Epithelial cell of proximal tubule (primary cell): ENCODE measurements at regions not wholly inside any gene's neighbourhood (a gene's known extent, or its start where the extent isn't known, plus 50 kb on each side); places are given as distances from the start of the nearest gene placed in this dataset.
"Not testable (repeated sequence)": the region's sequence is repeated elsewhere in the genome, so short reads cannot be mapped to it uniquely, and the experiment has no call there.

Experiments
- DNase-seq: peaks from one replicate; pipeline ENCODE4 v3.0.0-alpha.2; 2011; ENCODE audit warnings: low read depth
- H3K4me3 ChIP-seq: 2 replicates; pipeline ENCODE4 v1.5.1; 2011; ENCODE audit warnings: low read depth, mild to moderate bottlenecking, low read length
- TF ChIP-seq, protein P1 (sequence below): conservative IDR thresholded peaks from 2 replicates; pipeline ENCODE4 v1.5.1; 2012; ENCODE audit warnings: low read depth, mild to moderate bottlenecking, low read length

DNA sequence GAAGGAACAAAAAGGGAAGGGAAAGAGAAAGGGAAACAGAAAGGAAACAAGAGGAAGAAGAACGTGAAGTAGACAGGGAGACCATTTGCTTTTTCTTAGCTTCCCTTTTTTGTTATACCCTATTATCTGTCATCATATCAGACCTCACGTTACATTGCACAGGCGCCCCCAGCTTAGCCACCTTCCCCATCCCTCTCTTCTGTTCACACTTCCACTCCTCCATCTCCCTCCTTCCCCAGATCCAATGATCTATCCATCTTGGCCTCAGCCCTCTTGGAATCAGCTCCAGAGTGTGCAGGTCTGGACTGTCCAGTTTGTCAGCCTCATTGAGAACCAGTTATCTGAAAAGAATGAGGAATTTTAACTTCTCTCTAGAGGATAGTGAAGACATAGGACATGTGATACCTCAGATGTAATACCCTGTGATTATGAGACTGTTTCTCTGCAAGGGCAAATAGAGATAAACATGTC lies 101.1 kb upstream of the ERRFI1 start:
- no peak overlapping the region for H3K4me3 ChIP-seq
- DNase-seq = no peak
- TF ChIP-seq, protein P1, sequence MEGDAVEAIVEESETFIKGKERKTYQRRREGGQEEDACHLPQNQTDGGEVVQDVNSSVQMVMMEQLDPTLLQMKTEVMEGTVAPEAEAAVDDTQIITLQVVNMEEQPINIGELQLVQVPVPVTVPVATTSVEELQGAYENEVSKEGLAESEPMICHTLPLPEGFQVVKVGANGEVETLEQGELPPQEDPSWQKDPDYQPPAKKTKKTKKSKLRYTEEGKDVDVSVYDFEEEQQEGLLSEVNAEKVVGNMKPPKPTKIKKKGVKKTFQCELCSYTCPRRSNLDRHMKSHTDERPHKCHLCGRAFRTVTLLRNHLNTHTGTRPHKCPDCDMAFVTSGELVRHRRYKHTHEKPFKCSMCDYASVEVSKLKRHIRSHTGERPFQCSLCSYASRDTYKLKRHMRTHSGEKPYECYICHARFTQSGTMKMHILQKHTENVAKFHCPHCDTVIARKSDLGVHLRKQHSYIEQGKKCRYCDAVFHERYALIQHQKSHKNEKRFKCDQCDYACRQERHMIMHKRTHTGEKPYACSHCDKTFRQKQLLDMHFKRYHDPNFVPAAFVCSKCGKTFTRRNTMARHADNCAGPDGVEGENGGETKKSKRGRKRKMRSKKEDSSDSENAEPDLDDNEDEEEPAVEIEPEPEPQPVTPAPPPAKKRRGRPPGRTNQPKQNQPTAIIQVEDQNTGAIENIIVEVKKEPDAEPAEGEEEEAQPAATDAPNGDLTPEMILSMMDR = no peak

DNA sequence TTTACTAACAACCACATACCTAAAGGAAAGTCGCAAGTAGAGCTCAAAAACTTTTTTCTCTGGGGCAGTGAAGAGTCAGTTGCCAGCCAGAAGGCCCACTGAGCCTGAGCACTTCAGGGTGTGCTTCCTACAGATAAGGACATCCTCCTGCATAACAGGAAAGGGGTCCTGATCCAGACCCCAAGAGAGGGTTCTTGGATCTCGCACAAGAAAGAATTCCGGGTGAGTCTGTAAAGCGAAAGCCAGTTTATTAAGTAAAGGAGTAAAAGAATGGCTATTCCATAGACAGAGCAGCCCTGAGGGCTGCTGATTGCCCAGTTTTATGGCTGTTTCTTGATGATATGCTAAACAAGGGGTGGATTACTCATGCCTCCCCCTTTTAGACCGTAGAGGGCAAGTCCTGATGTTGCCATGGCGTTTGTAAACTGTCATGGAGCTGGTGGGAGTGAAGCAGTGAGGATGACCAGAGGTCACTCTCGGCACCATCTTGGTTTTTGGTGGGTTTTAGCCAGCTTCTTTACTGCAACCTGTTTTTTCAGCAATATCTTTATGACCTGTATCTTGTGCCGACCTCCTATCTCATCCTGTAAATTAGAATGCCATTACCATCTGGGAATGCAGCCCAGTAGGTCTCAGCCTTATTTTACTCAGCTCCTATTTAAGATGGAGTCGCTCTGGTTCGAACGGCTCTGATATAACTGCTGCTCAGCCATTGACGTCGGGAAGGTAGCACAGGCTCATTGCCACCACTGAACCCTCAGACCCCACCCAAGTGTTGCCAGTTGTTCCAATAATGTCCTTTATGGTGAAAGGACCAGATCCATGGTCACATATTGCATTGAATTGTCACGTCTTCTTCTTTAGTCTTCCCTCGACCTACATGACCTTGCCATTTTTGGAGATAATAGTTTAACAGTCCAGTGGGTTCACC lies 96.6 kb upstream of the ERRFI1 start:
- DNase-seq = no peak
- H3K4me3 ChIP-seq = no peak overlapping the region
- TF ChIP-seq, protein P1 = no peak

DNA sequence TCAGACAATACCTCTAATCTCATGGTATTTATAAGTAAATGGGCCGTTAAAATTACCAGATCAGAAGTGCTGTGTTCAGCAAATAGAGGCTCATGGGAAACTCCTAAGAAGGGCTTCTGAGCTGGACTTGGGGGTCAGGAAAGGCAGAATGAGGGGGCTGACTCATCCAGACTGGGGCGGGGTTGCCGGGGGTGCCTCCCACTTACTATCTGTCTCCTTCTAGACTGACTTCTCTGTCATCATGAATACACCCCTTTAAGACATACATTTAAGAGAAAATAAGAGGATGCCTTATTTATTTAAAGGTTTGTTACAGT lies 96.0 kb upstream of the ERRFI1 start:
- DNase-seq = no peak
- H3K4me3 ChIP-seq = no peak overlapping the region
- TF ChIP-seq, protein P1 = no peak

DNA sequence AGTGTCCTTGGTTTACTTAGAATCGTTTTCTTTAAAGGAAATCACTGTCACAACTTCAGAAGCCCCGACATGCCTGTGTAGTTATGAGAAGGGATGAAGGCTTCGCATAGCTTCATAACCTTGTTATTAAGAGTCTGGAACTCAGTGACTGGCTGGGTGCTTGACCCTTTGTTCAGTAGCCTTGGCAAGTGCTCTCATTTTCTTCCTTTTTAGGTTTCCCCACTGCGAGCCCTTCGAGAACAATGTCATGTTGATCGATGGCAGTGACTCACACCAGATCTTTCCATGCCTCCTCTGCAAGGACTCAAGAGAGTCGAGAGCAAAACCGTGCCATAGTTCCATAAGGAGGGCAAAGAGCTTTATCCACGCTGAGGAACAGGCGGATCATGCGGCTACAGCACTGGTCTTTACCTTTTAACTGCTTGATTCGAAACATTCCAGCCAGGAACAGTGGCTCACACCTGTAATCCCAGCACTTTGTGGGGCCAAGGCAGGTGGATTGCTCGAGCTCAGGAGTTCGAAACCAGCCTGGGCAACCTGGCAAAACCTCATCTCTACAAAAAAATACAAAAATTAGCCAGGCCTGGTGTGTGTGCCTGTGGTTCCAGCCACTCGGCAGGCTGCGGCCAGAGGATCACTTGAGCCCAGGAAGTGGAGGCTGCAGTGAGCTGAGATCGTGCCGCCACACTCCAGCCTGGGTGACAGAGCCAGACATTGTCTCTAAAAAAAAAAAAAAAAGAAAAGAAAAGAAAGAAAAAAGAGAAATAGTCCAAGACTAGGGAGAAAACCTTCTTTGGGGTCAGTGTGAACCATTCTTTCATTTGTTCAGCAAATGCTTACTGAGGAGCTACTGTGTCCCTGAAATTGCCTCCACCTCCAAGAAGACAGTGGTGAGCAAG lies 95.4 kb upstream of the ERRFI1 start:
- DNase-seq = peak; percentile 35
- TF ChIP-seq, protein P1 = no peak
- no peak overlapping the region for H3K4me3 ChIP-seq

DNA sequence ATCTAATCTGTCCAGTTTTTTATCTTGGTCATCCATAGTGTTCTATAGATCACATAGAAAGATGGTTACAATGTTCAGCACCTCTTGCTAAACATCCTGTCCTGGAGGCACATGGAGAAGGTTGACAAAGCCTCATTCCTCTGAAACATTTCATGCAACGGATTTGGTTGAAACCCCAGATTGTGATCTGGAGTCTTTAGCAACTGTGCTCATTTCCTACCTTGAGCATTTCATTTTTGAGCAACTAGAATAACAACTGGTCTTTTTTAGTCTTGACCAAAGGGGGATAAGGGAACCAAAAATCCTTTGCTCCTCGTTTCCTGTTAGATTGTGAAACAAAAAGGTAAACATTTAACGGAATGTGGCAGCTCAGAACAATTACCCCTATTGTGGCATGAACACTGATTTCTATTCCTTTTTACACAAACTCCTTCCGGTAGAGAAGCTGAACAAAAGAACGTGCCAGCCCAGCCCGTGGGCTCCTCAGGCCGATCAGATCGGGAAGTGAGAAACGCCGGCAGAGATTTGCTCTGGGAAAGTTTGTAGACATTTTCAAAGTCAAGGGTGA lies 94.7 kb upstream of the ERRFI1 start:
- DNase-seq = no peak
- no peak overlapping the region for H3K4me3 ChIP-seq

DNA sequence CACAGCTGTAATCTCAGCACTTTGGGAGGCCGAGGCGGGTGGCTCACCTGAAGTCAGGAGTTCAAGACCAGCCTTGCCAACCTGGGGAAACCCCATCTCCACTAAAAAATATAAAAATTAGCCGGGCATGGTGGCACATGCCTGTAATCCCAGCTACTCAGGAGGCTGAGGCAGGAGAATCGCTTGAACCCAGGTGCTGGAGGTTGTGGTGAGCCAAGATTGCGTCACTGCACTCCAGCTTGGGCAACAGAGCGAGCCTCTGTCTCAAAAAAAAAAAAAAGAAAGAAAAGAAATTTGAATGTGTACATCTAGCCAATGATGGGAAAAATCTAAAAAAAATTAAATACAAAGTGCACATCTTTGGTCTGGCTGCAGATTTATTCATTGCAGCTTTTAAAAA lies 92.6 kb upstream of the ERRFI1 start:
- not testable (repeated sequence) for H3K4me3 ChIP-seq, DNase-seq

More for the DNA sequence above, 94.7 kb upstream of the ERRFI1 start:
- TF ChIP-seq, protein P1 = no peak

DNA sequence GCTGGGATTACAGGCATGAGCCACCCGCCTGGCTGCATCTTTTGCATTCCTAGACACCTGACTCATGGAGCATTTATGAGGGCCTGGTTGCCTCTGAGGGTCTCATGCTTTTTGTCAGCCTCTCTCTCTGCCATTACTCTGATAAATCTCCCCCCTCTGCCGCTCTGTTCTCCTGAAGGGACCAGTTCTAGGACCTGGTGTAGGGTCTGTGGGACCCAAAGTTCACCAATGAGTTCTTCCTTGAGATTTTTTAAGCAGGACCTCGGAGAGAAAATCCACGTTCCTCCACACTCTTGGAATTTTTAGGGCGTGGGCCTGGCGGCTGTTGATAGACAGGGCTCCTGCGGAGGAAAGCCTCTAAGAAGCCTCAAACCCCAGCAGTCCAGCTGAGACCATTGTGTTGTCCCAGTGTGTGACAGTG lies 91.9 kb upstream of the ERRFI1 start:
- H3K4me3 ChIP-seq = no peak overlapping the region
- no peak for DNase-seq
- TF ChIP-seq, protein P1 = no peak
